Progenitor cell of endocrine pancreas (in vitro differentiated cells): ENCODE measurements at regions not wholly inside any gene's neighbourhood (a gene's known extent, or its start where the extent isn't known, plus 50 kb on each side); places are given as distances from the start of the nearest gene placed in this dataset.
"Not testable (repeated sequence)": the region's sequence is repeated elsewhere in the genome, so short reads cannot be mapped to it uniquely, and the experiment has no call there.

Source experiments
- DNase-seq: peaks from one replicate; pipeline ENCODE4 v3.0.0; 2021; ENCODE audit warnings: low spot score; ENCODE audit not compliant: unreplicated experiment
- H3K27ac Mint-ChIP-seq: 2 replicates; pipeline ENCODE4 v1.8.0; 2021; ENCODE audit warnings: mild to moderate bottlenecking, moderate library complexity, mixed read lengths
- H3K27me3 Mint-ChIP-seq: 2 replicates; pipeline ENCODE4 v1.8.0; 2021; ENCODE audit warnings: mixed read lengths
- H3K36me3 Mint-ChIP-seq: 2 replicates; pipeline ENCODE4 v1.8.0; 2022; ENCODE audit warnings: mixed read lengths; ENCODE audit not compliant: insufficient read depth
- H3K4me1 Mint-ChIP-seq: 2 replicates; pipeline ENCODE4 v1.8.0; 2021; ENCODE audit warnings: low read depth, mixed read lengths
- H3K4me3 Mint-ChIP-seq: 2 replicates; pipeline ENCODE4 v1.8.0; 2021; ENCODE audit warnings: low read depth, mild to moderate bottlenecking, moderate library complexity, mixed read lengths
- H3K9me3 Mint-ChIP-seq: 2 replicates; pipeline ENCODE4 v1.8.0; 2021; ENCODE audit warnings: low read depth, mixed read lengths
- TF ChIP-seq, protein P1 (sequence below): fragments of 200-600 bp; sonication (generic); IDR thresholded peaks from one replicate; pipeline ENCODE4 v1.5.0; 2021; ENCODE audit warnings: antibody characterized with exemption, mild to moderate bottlenecking; ENCODE audit not compliant: unreplicated experiment

DNA sequence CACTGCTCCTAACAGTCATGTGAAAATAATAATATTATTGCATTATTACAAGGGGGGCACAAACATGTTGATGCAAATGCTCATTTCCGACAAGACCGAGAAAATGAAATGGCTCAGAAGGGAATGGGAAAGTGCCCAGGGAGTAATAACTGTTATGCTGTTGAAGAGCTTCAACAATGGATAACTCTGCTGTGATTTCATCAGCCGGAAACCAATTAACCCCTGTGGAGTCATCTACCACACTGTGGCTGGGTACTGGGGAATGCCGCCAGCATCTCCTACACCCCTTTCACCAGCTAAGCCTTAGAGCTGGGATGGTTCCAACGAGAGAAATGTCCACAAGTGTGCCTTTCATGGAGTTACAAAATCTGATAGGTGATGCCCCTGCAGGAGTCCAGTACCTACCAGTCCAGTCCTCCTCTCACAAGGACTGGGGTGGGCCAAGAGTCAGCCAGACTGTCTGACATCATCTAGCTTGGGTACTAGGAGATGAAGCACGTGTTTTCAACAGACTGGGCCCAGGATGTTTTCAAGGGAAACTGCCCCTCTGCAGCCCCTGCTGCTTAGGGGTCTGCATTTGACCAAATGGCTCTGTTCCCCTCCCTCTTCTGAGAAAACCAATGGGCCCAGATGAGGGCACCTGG lies 509.3 kb upstream of the CCDC196 start:
- H3K27ac Mint-ChIP-seq: no peak overlapping the region
- peaks cover 13% of the 10 kb centered on the region for H3K9me3 Mint-ChIP-seq
- no peak overlapping the region for H3K4me3 Mint-ChIP-seq
- TF ChIP-seq, protein P1, sequence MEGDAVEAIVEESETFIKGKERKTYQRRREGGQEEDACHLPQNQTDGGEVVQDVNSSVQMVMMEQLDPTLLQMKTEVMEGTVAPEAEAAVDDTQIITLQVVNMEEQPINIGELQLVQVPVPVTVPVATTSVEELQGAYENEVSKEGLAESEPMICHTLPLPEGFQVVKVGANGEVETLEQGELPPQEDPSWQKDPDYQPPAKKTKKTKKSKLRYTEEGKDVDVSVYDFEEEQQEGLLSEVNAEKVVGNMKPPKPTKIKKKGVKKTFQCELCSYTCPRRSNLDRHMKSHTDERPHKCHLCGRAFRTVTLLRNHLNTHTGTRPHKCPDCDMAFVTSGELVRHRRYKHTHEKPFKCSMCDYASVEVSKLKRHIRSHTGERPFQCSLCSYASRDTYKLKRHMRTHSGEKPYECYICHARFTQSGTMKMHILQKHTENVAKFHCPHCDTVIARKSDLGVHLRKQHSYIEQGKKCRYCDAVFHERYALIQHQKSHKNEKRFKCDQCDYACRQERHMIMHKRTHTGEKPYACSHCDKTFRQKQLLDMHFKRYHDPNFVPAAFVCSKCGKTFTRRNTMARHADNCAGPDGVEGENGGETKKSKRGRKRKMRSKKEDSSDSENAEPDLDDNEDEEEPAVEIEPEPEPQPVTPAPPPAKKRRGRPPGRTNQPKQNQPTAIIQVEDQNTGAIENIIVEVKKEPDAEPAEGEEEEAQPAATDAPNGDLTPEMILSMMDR: no peak
- no peak for DNase-seq
- peaks cover 3% of the 10 kb centered on the region for H3K27me3 Mint-ChIP-seq
- H3K4me1 Mint-ChIP-seq: peaks cover 1% of the 10 kb centered on the region
- H3K36me3 Mint-ChIP-seq: no peaks in the 10 kb centered on the region

DNA sequence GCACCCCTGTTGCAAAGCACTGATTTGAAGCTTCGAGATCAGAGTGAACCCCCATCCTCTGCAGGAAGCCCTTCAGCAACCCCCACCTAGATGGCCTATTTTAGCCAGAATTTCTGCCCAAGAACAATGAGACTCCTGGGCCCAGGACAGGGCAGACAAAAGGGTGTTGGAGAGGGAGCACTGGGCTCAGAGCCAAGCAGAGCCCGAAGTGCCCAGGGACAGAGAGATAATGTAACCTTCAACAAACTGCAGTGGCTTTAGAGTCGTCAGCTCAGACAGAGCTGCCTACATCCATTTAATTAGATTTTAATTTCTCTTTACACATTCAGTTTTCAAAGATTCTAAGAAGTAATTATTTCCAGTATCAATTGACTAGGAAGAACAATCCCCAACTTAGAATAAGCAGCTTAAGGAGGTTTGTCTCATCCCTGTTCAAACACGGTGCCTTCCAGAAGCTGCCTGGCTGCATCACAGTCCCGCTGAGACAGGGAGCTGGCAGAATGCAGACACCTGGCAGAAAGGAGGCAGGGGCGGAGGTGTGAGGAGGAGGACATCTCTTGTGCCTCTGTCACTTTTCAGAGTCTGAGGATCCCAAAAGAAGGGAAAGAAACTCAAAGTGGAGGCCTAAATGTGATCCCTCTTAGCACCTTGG lies 504.9 kb upstream of the CCDC196 start:
- Mint-ChIP-seq H3K36me3 (no peaks in the 10 kb centered on the region), H3K4me1 (no peaks in the 10 kb centered on the region), H3K27ac (no peak overlapping the region), H3K4me3 (no peak overlapping the region), H3K27me3 (no peaks in the 10 kb centered on the region), H3K9me3 (peaks cover 13% of the 10 kb centered on the region)
- no peak for DNase-seq
- TF ChIP-seq, protein P1: no peak

DNA sequence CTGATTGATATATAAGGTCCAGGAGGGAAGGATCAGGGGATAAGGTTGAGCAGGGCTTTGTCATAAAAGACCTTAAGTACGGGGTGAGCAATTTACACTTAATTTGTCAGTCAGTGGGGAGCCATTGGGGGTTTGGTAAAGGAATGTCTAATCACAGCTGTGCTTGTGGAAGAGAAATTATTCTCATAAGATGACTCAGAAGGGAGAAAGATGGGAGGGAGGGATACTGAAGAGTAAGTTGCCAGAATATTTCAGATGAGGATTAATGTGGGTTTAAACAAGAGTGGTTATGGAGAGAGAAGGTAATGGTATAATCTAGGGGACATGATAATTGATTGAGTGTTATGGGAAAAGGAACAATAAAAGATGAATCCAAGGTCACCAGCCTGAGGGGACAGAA lies 500.1 kb upstream of the CCDC196 start:
- H3K36me3 Mint-ChIP-seq: no peaks in the 10 kb centered on the region
- H3K27ac Mint-ChIP-seq: no peak overlapping the region
- H3K4me3 Mint-ChIP-seq: no peak overlapping the region
- H3K4me1 Mint-ChIP-seq: no peaks in the 10 kb centered on the region
- DNase-seq: no peak
- H3K27me3 Mint-ChIP-seq: no peaks in the 10 kb centered on the region
- TF ChIP-seq, protein P1: no peak
- no peaks in the 10 kb centered on the region for H3K9me3 Mint-ChIP-seq

DNA sequence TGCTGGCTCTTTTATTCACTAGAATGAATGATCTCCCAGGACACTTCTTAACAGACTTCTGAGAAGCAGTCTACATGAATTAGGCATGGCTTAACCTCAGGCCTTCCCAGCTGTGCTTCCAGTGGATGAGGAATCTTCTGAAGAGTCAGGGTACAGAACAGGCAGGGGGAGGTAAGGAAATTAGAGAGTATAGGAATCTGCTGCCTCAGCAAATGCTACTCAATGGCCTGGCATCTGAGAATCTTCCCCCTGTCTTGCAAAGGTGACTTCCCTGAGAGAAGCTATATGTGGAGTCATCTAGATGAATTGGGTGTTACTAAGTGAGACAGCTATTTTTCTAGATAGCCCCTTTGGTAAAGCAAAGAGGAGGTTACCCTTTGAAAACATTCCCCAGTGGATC lies 496.2 kb upstream of the CCDC196 start:
- TF ChIP-seq, protein P1: no peak
- Mint-ChIP-seq H3K4me3 (no peak overlapping the region), H3K9me3 (no peaks in the 10 kb centered on the region), H3K36me3 (no peaks in the 10 kb centered on the region), H3K27ac (no peak overlapping the region), H3K4me1 (no peaks in the 10 kb centered on the region), H3K27me3 (no peaks in the 10 kb centered on the region)
- DNase-seq: no peak

DNA sequence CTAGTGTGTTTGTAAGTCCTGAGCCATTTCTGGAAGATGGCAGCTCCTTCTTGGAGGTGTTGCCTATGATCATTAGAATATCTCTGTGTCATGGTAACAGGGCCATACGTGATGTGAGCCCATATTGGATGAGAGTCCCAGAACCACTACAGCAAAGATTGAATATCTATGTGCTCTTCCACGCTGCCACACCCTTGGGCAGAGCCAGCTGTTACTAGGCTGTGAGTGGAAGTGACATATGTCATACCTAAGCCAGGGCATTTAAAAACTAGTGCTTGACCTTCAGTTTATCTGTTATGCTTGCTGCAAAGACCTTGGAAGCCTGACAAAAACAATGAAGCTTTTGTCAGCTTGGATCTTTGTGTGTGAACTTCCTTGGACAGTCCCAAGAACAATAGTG lies 495.1 kb upstream of the CCDC196 start:
- Mint-ChIP-seq H3K27ac (no peak overlapping the region), H3K4me3 (no peak overlapping the region), H3K4me1 (no peaks in the 10 kb centered on the region), H3K27me3 (no peaks in the 10 kb centered on the region), H3K36me3 (no peaks in the 10 kb centered on the region), H3K9me3 (no peaks in the 10 kb centered on the region)
- TF ChIP-seq, protein P1: no peak
- no peak for DNase-seq

DNA sequence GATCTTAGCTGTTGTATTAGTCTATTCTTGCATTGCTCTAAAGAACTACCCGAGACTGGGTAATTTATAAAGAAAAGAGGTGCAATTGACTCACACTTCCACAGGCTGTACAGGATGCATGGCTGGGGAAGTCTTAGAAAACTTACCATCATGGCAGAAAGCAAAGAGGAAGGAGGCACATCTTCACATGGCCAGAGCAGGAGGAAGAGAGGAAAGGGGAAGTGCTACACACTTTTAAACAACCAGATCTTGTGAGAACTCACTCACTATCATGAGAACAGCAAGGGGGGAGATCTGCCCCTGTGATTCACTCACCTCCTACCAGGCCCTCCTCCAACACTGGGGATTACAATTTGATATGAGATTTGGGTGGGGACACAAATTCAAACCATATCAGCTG lies 494.2 kb upstream of the CCDC196 start:
- H3K9me3 Mint-ChIP-seq, DNase-seq, H3K36me3 Mint-ChIP-seq, H3K27me3 Mint-ChIP-seq, H3K4me3 Mint-ChIP-seq, H3K4me1 Mint-ChIP-seq, H3K27ac Mint-ChIP-seq: not testable (repeated sequence)
